ENCODE measurements at regions not wholly inside any gene's neighbourhood (a gene's known extent, or its start where the extent isn't known, plus 50 kb on each side); places are given as distances from the start of the nearest gene placed in this dataset.

DNA sequence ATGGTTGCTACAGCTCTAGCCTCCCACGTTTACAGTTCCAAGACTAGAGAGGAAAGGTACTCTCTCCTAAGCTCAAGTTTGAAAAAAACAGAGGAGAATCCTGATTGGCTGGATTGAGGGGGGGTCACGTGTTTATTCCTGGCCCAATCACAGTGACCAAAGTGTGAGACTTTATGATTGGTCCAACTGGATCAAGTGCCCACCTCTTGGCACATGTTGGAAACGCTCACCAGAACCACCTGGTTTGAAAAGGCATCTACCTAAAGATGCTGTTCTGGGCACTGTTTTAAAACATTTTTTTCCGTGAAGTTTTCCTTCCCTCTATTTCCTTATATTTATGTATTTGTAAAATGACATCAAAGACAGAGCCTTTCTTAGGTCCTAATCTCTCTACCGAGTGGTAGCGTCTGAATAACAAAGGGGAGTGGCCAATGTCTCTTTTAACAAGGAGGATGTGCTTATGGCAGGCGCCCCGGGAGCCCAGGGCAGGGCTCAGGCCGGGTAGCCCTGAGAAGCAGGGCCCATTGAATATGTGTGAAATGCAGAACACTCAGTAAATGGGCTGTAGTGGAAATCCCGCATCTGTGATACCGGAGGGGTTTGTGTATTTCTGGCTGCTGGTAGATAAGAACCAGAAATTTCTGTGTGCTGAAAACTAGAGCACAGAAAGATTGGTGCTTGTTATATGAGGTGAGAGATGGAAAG is 146.2 kb downstream of the ATP23 start:
- intact Hi-C loops (cut with DNase I; ENCODE audit: low total_unique reads) = no loop called here
- Histone ChIP-seq H3K9me3 (no peaks in the 10 kb centered on the region), H3K4me1 (no peaks in the 10 kb centered on the region), H3K27me3 (replicated peaks in 1 of 7) (peaks cover 0 to 7% (median 0%) of the 10 kb centered on the region in 7 donors), H3K36me3 (no peaks in the 10 kb centered on the region), H3K27ac (no peak overlapping the region), H3K4me3 (no peak overlapping the region)
- WGBS, 5 donors = 62 to 80% (median 75%) methylated on average over 11 of the region's 11 CpGs
- TF ChIP-seq, protein P1, sequence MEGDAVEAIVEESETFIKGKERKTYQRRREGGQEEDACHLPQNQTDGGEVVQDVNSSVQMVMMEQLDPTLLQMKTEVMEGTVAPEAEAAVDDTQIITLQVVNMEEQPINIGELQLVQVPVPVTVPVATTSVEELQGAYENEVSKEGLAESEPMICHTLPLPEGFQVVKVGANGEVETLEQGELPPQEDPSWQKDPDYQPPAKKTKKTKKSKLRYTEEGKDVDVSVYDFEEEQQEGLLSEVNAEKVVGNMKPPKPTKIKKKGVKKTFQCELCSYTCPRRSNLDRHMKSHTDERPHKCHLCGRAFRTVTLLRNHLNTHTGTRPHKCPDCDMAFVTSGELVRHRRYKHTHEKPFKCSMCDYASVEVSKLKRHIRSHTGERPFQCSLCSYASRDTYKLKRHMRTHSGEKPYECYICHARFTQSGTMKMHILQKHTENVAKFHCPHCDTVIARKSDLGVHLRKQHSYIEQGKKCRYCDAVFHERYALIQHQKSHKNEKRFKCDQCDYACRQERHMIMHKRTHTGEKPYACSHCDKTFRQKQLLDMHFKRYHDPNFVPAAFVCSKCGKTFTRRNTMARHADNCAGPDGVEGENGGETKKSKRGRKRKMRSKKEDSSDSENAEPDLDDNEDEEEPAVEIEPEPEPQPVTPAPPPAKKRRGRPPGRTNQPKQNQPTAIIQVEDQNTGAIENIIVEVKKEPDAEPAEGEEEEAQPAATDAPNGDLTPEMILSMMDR (IDR thresholded peaks at IDR 0.05 in 8 of 11, conservative IDR thresholded peaks at IDR 0.05 in 3 of 11) = no peak
- TF ChIP-seq POLR2A (IDR thresholded peaks at IDR 0.05) = no peak
- TF ChIP-seq POLR2AphosphoS5 (IDR thresholded peaks at IDR 0.05) = no peak
- DNase-seq = no peak

DNA sequence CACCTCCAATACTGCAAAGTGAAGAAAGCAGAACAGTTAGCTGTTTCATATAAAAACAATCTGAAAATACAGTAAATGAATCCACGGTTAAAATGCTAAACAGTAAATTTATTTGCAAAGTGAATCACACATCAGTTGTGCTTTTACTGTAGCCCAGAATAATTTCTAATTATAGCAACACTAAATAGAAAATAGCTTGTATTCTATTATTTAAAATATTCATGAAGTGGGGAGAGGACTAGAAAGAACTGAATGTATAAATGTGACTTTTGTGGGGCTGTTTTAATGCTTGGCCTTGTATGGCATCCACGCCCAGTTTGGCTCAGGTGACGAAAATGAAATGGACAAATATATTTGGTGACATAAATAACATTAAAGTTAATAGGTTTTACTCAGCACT is 148.2 kb downstream of the ATP23 start:
- TF ChIP-seq, protein P1 (IDR thresholded peaks at IDR 0.05 in 8 of 11, conservative IDR thresholded peaks at IDR 0.05 in 3 of 11) = no peak
- TF ChIP-seq POLR2AphosphoS5 (IDR thresholded peaks at IDR 0.05) = no peak
- no peak for TF ChIP-seq POLR2A (IDR thresholded peaks at IDR 0.05)
- Histone ChIP-seq H3K36me3 (no peaks in the 10 kb centered on the region), H3K4me3 (no peak overlapping the region), H3K27ac (no peak overlapping the region), H3K9me3 (no peaks in the 10 kb centered on the region), H3K4me1 (no peaks in the 10 kb centered on the region), H3K27me3 (replicated peaks in 1 of 7) (peaks cover 0 to 7% (median 0%) of the 10 kb centered on the region in 7 donors)
- intact Hi-C loops (cut with DNase I; ENCODE audit: low total_unique reads) = no loop called here
- 47 to 58% (median 53%) methylated on average over 3 of the region's 3 CpGs for WGBS, 5 donors
- DNase-seq = no peak

DNA sequence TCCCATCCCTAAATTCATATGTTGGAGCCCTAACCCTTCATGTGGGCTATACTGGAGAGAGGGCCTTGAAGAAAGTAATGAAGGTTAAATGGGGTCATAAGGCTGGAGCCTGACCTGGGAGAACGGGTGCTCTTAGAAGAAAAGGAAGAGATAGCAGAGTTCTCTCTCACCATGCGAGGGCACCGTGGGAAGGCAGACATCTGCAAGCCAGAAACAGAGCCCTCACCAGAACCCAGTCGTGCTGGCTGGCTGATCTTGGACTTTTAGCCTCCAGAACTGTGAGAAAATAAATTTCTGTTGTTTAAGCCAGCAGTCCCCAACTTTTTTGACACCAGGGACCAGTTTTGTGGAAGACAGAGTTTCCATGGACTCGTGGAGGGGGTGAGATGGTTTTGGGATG is 149.3 kb downstream of the ATP23 start:
- no peak for DNase-seq
- TF ChIP-seq POLR2A (IDR thresholded peaks at IDR 0.05) = no peak
- TF ChIP-seq, protein P1 (IDR thresholded peaks at IDR 0.05 in 8 of 11, conservative IDR thresholded peaks at IDR 0.05 in 3 of 11) = no peak
- TF ChIP-seq POLR2AphosphoS5 (IDR thresholded peaks at IDR 0.05) = no peak
- Histone ChIP-seq H3K4me3 (no peak overlapping the region), H3K36me3 (no peaks in the 10 kb centered on the region), H3K4me1 (no peaks in the 10 kb centered on the region), H3K27me3 (replicated peaks in 1 of 7) (peaks cover 0 to 7% (median 0%) of the 10 kb centered on the region in 7 donors), H3K27ac (no peak overlapping the region), H3K9me3 (no peaks in the 10 kb centered on the region)
- intact Hi-C loops (cut with DNase I; ENCODE audit: low total_unique reads) = no loop called here
- WGBS, 5 donors = 72 to 84% (median 79%) methylated on average over 5 of the region's 5 CpGs

DNA sequence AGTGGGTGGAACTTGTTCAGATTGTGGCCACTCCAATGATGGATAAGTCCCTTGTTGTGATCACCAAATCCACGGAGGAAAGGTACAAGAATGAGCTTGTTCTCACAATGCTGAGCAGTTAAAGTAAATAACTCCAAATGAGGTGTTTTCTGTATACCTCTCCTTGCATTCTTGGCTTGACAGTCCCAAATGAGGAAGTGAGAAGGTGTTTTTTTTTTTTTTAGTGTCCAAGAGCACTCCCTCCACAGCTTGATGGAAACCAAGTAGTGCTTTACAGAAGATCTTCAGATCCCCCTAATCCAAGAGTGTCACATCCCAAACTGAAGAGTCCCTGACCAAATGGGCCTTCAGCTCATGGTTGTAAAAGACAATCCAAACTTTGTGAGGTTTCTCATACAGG is 153.6 kb downstream of the ATP23 start:
- WGBS, 5 donors = 74 to 95% (median 89%) methylated on average over 1 of the region's 1 CpG
- Histone ChIP-seq H3K27me3 (replicated peaks in 1 of 7) (no peaks in the 10 kb centered on the region), H3K27ac (no peak overlapping the region), H3K4me3 (no peak overlapping the region), H3K36me3 (no peaks in the 10 kb centered on the region), H3K4me1 (no peaks in the 10 kb centered on the region), H3K9me3 (peaks cover 0 to 6% (median 0%) of the 10 kb centered on the region in 8 donors)
- no peak for DNase-seq
- intact Hi-C loops (cut with DNase I; ENCODE audit: low total_unique reads) = no loop called here
- TF ChIP-seq POLR2AphosphoS5 (IDR thresholded peaks at IDR 0.05) (no peak), POLR2A (IDR thresholded peaks at IDR 0.05) (no peak)
- TF ChIP-seq, protein P1 (IDR thresholded peaks at IDR 0.05 in 8 of 11, conservative IDR thresholded peaks at IDR 0.05 in 3 of 11) = no peak

Data from spleen (tissue), 11 donors.